ENCODE measurements at regions not wholly inside any gene's neighbourhood (a gene's known extent, or its start where the extent isn't known, plus 50 kb on each side); places are given as distances from the start of the nearest gene placed in this dataset.

GRCh38 chr9:12085399-12085798 is 607.8 kb upstream of the TYRP1 start:
- in situ Hi-C loops (cut with HindIII; ENCODE audit: low sequenced_read_pairs) = no loop called here
- no peak overlapping the region for H3K4me3 ChIP-seq (ENCODE audit: low read depth, low read length)
- no peak for DNase-seq (ENCODE audit: low read depth, low spot score)
- TF ChIP-seq, protein P1, sequence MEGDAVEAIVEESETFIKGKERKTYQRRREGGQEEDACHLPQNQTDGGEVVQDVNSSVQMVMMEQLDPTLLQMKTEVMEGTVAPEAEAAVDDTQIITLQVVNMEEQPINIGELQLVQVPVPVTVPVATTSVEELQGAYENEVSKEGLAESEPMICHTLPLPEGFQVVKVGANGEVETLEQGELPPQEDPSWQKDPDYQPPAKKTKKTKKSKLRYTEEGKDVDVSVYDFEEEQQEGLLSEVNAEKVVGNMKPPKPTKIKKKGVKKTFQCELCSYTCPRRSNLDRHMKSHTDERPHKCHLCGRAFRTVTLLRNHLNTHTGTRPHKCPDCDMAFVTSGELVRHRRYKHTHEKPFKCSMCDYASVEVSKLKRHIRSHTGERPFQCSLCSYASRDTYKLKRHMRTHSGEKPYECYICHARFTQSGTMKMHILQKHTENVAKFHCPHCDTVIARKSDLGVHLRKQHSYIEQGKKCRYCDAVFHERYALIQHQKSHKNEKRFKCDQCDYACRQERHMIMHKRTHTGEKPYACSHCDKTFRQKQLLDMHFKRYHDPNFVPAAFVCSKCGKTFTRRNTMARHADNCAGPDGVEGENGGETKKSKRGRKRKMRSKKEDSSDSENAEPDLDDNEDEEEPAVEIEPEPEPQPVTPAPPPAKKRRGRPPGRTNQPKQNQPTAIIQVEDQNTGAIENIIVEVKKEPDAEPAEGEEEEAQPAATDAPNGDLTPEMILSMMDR (IDR thresholded peaks at IDR 0.05; ENCODE audit: low read depth, low read length) = no peak

DNA sequence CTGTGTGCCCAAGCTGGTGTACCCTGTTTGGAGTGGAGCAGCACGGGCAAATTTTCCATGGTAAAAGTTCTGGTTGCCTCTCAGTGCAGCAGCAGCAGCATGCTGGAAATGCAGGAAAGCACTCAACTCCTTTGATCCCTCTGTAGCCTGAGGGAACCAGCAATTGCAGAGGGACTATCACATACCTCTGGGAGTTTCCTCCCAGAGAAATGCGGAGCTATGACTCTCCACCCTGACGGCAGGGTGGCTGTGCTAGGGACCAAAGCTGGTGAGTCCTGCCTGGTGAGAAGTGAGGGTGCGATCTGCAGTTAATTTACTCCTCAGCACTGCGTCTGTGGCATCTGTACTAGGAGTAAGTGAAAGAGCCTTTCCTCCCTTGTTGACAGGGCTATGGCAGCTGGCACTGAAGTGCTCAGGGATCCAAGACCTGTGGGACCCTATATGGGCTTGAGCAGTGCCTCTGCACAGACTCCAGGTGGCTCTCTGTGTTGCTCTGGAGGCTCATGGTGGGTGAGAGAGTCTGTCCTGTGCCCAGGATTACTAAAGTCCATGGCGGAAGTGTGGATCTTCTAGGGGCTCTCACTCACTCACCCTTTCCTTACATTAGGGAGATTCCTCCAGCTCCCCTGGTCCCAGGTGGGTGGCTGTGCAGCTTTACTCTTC is 601.2 kb upstream of the TYRP1 start:
- TF ChIP-seq, protein P1 (IDR thresholded peaks at IDR 0.05; ENCODE audit: low read depth, low read length) = no peak
- no peak overlapping the region for H3K4me3 ChIP-seq (ENCODE audit: low read depth, low read length)
- no peak for DNase-seq (ENCODE audit: low read depth, low spot score)
- in situ Hi-C loops (cut with HindIII; ENCODE audit: low sequenced_read_pairs) = no loop called here

- TF ChIP-seq, protein P1 (IDR thresholded peaks at IDR 0.05; ENCODE audit: low read depth, low read length) = no peak
- no peak overlapping the region for H3K4me3 ChIP-seq (ENCODE audit: low read depth, low read length)
- in situ Hi-C loops (cut with HindIII; ENCODE audit: low sequenced_read_pairs) = no loop called here
- DNase-seq (ENCODE audit: low read depth, low spot score) = no peak
These were observed 599.1 kb upstream of the TYRP1 start for GRCh38 chr9:12094046-12094445.

DNA sequence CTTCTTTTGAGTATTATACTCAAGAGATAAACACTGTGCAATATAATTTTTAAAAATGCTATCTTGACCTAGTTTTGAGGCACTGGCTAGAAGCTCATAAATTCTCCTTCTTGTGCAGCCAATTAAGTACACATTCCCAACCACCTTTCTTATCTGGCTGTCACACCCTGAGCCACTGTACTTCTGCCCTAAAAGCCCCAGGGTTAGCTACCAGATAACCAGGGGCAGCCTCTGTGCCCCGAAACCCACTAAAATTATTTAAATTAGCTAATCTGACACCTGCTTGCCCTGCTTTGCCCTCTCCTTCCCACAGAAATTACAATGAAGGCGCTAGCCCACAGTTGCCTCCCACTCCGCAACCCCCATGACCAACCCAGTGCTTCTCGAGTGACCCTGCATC is 597.3 kb upstream of the TYRP1 start:
- in situ Hi-C loops (cut with HindIII; ENCODE audit: low sequenced_read_pairs) = no loop called here
- no peak for DNase-seq (ENCODE audit: low read depth, low spot score)
- TF ChIP-seq, protein P1 (IDR thresholded peaks at IDR 0.05; ENCODE audit: low read depth, low read length) = no peak
- no peak overlapping the region for H3K4me3 ChIP-seq (ENCODE audit: low read depth, low read length)

DNA sequence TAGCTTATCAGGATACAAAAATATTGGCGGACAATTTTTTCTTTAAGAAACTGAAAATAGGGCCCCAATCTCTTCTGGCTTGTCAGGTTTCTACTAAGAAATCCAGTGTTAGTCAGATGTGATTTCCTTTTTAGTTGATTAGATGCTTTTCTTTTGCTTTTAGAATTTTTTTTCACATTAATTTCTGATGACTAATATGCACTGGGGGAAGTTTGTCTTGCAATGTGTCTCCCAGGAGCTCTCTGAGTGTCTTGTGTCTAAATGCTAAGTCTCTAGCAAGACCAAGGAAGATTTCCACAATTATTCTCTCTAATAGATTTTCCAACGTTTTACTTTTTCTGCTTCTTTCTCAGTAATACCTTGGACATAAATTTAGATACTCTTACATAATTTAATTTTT is 559.8 kb upstream of the TYRP1 start:
- no peak for DNase-seq (ENCODE audit: low read depth, low spot score)
- in situ Hi-C loops (cut with HindIII; ENCODE audit: low sequenced_read_pairs) = no loop called here
- H3K4me3 ChIP-seq (ENCODE audit: low read depth, low read length) = no peak overlapping the region
- TF ChIP-seq, protein P1 (IDR thresholded peaks at IDR 0.05; ENCODE audit: low read depth, low read length) = no peak

- DNase-seq (ENCODE audit: low read depth, low spot score) = no peak
- TF ChIP-seq, protein P1 (IDR thresholded peaks at IDR 0.05; ENCODE audit: low read depth, low read length) = no peak
- H3K4me3 ChIP-seq (ENCODE audit: low read depth, low read length) = no peak overlapping the region
- in situ Hi-C loops (cut with HindIII; ENCODE audit: low sequenced_read_pairs) = no loop called here
These were observed 551.8 kb upstream of the TYRP1 start for GRCh38 chr9:12141422-12141821.

All from astrocyte of the spinal cord (primary cell).